ENCODE measurements at regions not wholly inside any gene's neighbourhood (a gene's known extent, or its start where the extent isn't known, plus 50 kb on each side); places are given as distances from the start of the nearest gene placed in this dataset.
"Not testable (repeated sequence)": the region's sequence is repeated elsewhere in the genome, so short reads cannot be mapped to it uniquely, and the experiment has no call there.

GRCh38 chr9:12318732-12319685, 374.2 kb upstream of the TYRP1 start (continued):
- TF ChIP-seq ZNF518A (tag by site-specific recombination; conservative IDR thresholded peaks at IDR 0.05; ENCODE audit: low read depth) (no peak), ZBTB1 (tag by site-specific recombination; IDR thresholded peaks at IDR 0.05) (no peak), ZBTB8A (tag by site-specific recombination; IDR thresholded peaks at IDR 0.05) (no peak), ELK4 (IDR thresholded peaks at IDR 0.05; ENCODE audit: borderline replicate concordance, low read depth, low read length) (no peak), ZNF704 (tag by site-specific recombination; IDR thresholded peaks at IDR 0.05) (no peak), PATZ1 (tag by site-specific recombination; IDR thresholded peaks at IDR 0.05) (no peak), ZNF24 (tag by site-specific recombination; IDR thresholded peaks at IDR 0.05) (no peak), ZNF501 (tag by site-specific recombination; IDR thresholded peaks at IDR 0.05) (no peak), ZBTB20 (tag by site-specific recombination; IDR thresholded peaks at IDR 0.05) (no peak), ZNF416 (tag by site-specific recombination; IDR thresholded peaks at IDR 0.05) (no peak), ZNF26 (tag by site-specific recombination; IDR thresholded peaks at IDR 0.05) (no peak)

- no peaks in the 10 kb centered on the region for H3K36me3 ChIP-seq (ENCODE audit: control insufficient read depth in 2 of 2, insufficient read depth in 1 of 2, low read length in 2 of 2)
- TF ChIP-seq ZNF624 (tag by site-specific recombination; IDR thresholded peaks at IDR 0.05) (no peak), ZNF792 (tag by site-specific recombination; IDR thresholded peaks at IDR 0.05) (no peak), ZFP3 (tag by site-specific recombination; IDR thresholded peaks at IDR 0.05; ENCODE audit: low read depth) (no peak), ZNF239 (tag by site-specific recombination; IDR thresholded peaks at IDR 0.05) (no peak), ZNF654 (tag by site-specific recombination; IDR thresholded peaks at IDR 0.05; ENCODE audit: low read depth) (no peak), ZFHX2 (tag by site-specific recombination; conservative IDR thresholded peaks at IDR 0.05) (no peak), ZNF211 (tag by site-specific recombination; IDR thresholded peaks at IDR 0.05; ENCODE audit: low read depth) (no peak), ZNF785 (tag by site-specific recombination; IDR thresholded peaks at IDR 0.05) (no peak), SCRT1 (tag by site-specific recombination; IDR thresholded peaks at IDR 0.05; ENCODE audit: borderline replicate concordance) (no peak), ZNF18 (tag by site-specific recombination; IDR thresholded peaks at IDR 0.05) (no peak)
- POLR2A ChIA-PET: no interaction called here
- no peak overlapping the region for H3K4me3 ChIP-seq (ENCODE audit: low read depth, low read length)
- H3K27ac ChIP-seq (ENCODE audit: extremely low read depth, low read depth, low read length): no peak overlapping the region
- no peaks in the 10 kb centered on the region for H3K9me3 ChIP-seq (ENCODE audit: control insufficient read depth, insufficient read depth, low read depth, low read length)
- H3K4me1 ChIP-seq (ENCODE audit: control insufficient read depth, insufficient read depth, low read length): no peaks in the 10 kb centered on the region
- CTCF ChIA-PET: interaction anchor here (0.6 to 1.8 kb wide), 18 partner anchors 10 to 1473 kb away, joined by 3 to 8 read pairs (median 4); no protein-coding TSS in a partner anchor
Measured at GRCh38 chr9:12329623-12329985, 363.6 kb upstream of the TYRP1 start.

GRCh38 chr9:12333966-12334365, 359.2 kb upstream of the TYRP1 start:
- H3K4me3 ChIP-seq (ENCODE audit: low read depth, low read length); H3K9me3 ChIP-seq (ENCODE audit: control insufficient read depth, insufficient read depth, low read depth, low read length); CTCF ChIA-PET; H3K27ac ChIP-seq (ENCODE audit: extremely low read depth, low read depth, low read length); H3K36me3 ChIP-seq (ENCODE audit: control insufficient read depth in 2 of 2, insufficient read depth in 1 of 2, low read length in 2 of 2); POLR2A ChIA-PET; H3K4me1 ChIP-seq (ENCODE audit: control insufficient read depth, insufficient read depth, low read length): not testable (repeated sequence)

All from HEK293 (cell line).